CD14-positive monocyte (primary cell): ENCODE measurements at regions not wholly inside any gene's neighbourhood (a gene's known extent, or its start where the extent isn't known, plus 50 kb on each side); places are given as distances from the start of the nearest gene placed in this dataset.

Source experiments
- DNase-seq, 3 donors: peaks; one replicate each; pipeline ENCODE4 v3.0.0-alpha.2; 2011 to 2022
- H2AFZ ChIP-seq: 2 replicates; pipeline ENCODE4 v1.6.0; 2012; ENCODE audit warnings: mild to moderate bottlenecking, low read depth, low read length, inconsistent platforms; ENCODE audit not compliant: insufficient read depth, poor library complexity, severe bottlenecking
- H3K27ac ChIP-seq, 2 donors: 1 replicate in 1 of 2; 2 replicates in 1 of 2; pipeline ENCODE4 v1.5.1; 2012 to 2013; ENCODE audit warnings: low read length in 2 of 2, control low read depth in 1 of 2, inconsistent platforms in 1 of 2, low read depth in 1 of 2, mild to moderate bottlenecking in 1 of 2
- H3K27me3 ChIP-seq, 2 donors: one replicate each; pipeline versions ENCODE4 v1.6.0 to v1.6.1; 2011 to 2013; ENCODE audit warnings: low read length in 2 of 2; ENCODE audit not compliant: control insufficient read depth in 2 of 2, insufficient read depth in 2 of 2
- H3K36me3 ChIP-seq, 2 donors: replicated peaks in 1 of 2; 1 replicate in 1 of 2; 2 replicates in 1 of 2; pipeline versions ENCODE4 v1.5.1 to v1.6.1; 2012 to 2013; ENCODE audit warnings: low read length in 2 of 2, control low read depth in 1 of 2, inconsistent platforms in 1 of 2, mild to moderate bottlenecking in 1 of 2; ENCODE audit not compliant: insufficient read depth in 2 of 2, control insufficient read depth in 1 of 2
- H3K4me1 ChIP-seq, 2 donors: 1 replicate in 1 of 2; 2 replicates in 1 of 2; pipeline versions ENCODE4 v1.5.1 to v1.6.1; 2012 to 2013; ENCODE audit warnings: low read length in 2 of 2, control low read depth in 1 of 2, inconsistent platforms in 1 of 2, mild to moderate bottlenecking in 1 of 2, moderate library complexity in 1 of 2; ENCODE audit not compliant: insufficient read depth in 2 of 2, control insufficient read depth in 1 of 2
- H3K4me2 ChIP-seq: replicated peaks from 2 replicates; pipeline ENCODE3; 2012; ENCODE audit warnings: low read length, moderate library complexity, mild to moderate bottlenecking; ENCODE audit not compliant: poor library complexity, severe bottlenecking; ENCODE audit errors: extremely low read depth
- H3K4me3 ChIP-seq, 3 experiments: fragments of 200-600 bp in 1 of 3; sonication (generic) in 1 of 3; replicated peaks in 1 of 3; 1 replicate in 2 of 3; 2 replicates in 1 of 3; pipeline ENCODE4 v1.5.1; 2011 to 2013; ENCODE audit warnings: low read length in 3 of 3, mild to moderate bottlenecking in 3 of 3, control low read depth in 2 of 3, low read depth in 2 of 3, inconsistent platforms in 1 of 3, moderate library complexity in 1 of 3
- H3K79me2 ChIP-seq: 2 replicates; pipeline ENCODE4 v1.6.0; 2012; ENCODE audit warnings: mild to moderate bottlenecking, control low read depth, inconsistent platforms, low read length, moderate library complexity; ENCODE audit not compliant: insufficient read depth
- H3K9ac ChIP-seq: 2 replicates; pipeline ENCODE4 v1.6.0; 2017; ENCODE audit warnings: low read length, mild to moderate bottlenecking; ENCODE audit not compliant: insufficient read depth, poor library complexity, severe bottlenecking
- H3K9me3 ChIP-seq, 2 donors: replicated peaks in 1 of 2; 1 replicate in 1 of 2; 2 replicates in 1 of 2; pipeline versions ENCODE4 v1.5.1 to v1.6.1; 2012 to 2013; ENCODE audit warnings: low read length in 2 of 2, control low read depth in 1 of 2; ENCODE audit not compliant: control insufficient read depth in 1 of 2, insufficient read depth in 1 of 2
- H4K20me1 ChIP-seq: 2 replicates; pipeline ENCODE4 v1.6.0; 2012; ENCODE audit warnings: mild to moderate bottlenecking, low read length, control low read depth, moderate library complexity; ENCODE audit not compliant: insufficient read depth
- H3K27ac Mint-ChIP-seq, 7 donors: one replicate each; pipeline ENCODE4 v1.8.0; 2020; ENCODE audit warnings: mild to moderate bottlenecking in 7 of 7, mixed read lengths in 7 of 7, moderate library complexity in 6 of 7, inconsistent platforms in 2 of 7
- H3K27me3 Mint-ChIP-seq, 3 donors: one replicate each; pipeline ENCODE4 v1.8.0; 2021 to 2022; ENCODE audit warnings: low read depth in 3 of 3, mild to moderate bottlenecking in 3 of 3, mixed read lengths in 3 of 3, moderate library complexity in 3 of 3, inconsistent platforms in 1 of 3
- H3K36me3 Mint-ChIP-seq, 2 donors: one replicate each; pipeline ENCODE4 v1.8.0; 2020; ENCODE audit warnings: mixed read lengths in 2 of 2, inconsistent platforms in 1 of 2, mild to moderate bottlenecking in 1 of 2
- H3K4me1 Mint-ChIP-seq: one replicate; pipeline ENCODE4 v1.8.0; 2020; ENCODE audit warnings: mild to moderate bottlenecking, mixed read lengths
- H3K4me3 Mint-ChIP-seq, 2 donors: one replicate each; pipeline ENCODE4 v1.8.0; 2020; ENCODE audit warnings: mild to moderate bottlenecking in 2 of 2, mixed read lengths in 2 of 2, moderate library complexity in 1 of 2
- H3K9me3 Mint-ChIP-seq, 7 donors: one replicate each; pipeline ENCODE4 v1.8.0; 2020 to 2022; ENCODE audit warnings: mixed read lengths in 7 of 7, mild to moderate bottlenecking in 6 of 7, moderate library complexity in 6 of 7, inconsistent platforms in 2 of 7
- WGBS: methylation state at CpG from one replicate; pipeline ENCODE4 v1.1.5; 2013; ENCODE audit warnings: missing lambda C conversion rate; ENCODE audit not compliant: insufficient coverage; 5-methylcytosine and 5-hydroxymethylcytosine counted together
- intact Hi-C, 2 donors: fragments of 100-400 bp; cut with micrococcal nuclease; formaldehyde crosslinking; loops; one replicate each; pipeline versions ENCODE4 v1.15.0 to v1.15.1; 2023
- TF ChIP-seq, protein P1 (sequence below): fragments of 200-600 bp; IDR thresholded peaks from one replicate; pipeline ENCODE4 v1.8.0; 2022; ENCODE audit warnings: antibody characterized with exemption, mild to moderate bottlenecking

GRCh38 chr18:42233908-42234307 lies 278.9 kb downstream of the PIK3C3 start:
- Histone ChIP-seq H3K4me3 (no peak overlapping the region), H3K79me2 (no peaks in the 10 kb centered on the region), H3K27ac (no peak overlapping the region), H2AFZ (no peak overlapping the region), H4K20me1 (no peaks in the 10 kb centered on the region), H3K27me3 (no peaks in the 10 kb centered on the region), H3K4me2 (no peak overlapping the region), H3K36me3 (no peaks in the 10 kb centered on the region), H3K4me1 (no peaks in the 10 kb centered on the region), H3K9me3 (no peaks in the 10 kb centered on the region), H3K9ac (no peak overlapping the region)
- TF ChIP-seq, protein P1, sequence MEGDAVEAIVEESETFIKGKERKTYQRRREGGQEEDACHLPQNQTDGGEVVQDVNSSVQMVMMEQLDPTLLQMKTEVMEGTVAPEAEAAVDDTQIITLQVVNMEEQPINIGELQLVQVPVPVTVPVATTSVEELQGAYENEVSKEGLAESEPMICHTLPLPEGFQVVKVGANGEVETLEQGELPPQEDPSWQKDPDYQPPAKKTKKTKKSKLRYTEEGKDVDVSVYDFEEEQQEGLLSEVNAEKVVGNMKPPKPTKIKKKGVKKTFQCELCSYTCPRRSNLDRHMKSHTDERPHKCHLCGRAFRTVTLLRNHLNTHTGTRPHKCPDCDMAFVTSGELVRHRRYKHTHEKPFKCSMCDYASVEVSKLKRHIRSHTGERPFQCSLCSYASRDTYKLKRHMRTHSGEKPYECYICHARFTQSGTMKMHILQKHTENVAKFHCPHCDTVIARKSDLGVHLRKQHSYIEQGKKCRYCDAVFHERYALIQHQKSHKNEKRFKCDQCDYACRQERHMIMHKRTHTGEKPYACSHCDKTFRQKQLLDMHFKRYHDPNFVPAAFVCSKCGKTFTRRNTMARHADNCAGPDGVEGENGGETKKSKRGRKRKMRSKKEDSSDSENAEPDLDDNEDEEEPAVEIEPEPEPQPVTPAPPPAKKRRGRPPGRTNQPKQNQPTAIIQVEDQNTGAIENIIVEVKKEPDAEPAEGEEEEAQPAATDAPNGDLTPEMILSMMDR, result no peak
- no peaks in the 10 kb centered on the region for H3K36me3 Mint-ChIP-seq
- peaks cover 0 to 3% (median under 1%) of the 10 kb centered on the region in 7 donors for H3K9me3 Mint-ChIP-seq
- intact Hi-C loops, result no loop called here
- no peaks in the 10 kb centered on the region for H3K4me1 Mint-ChIP-seq
- H3K27ac Mint-ChIP-seq, result no peak overlapping the region
- H3K4me3 Mint-ChIP-seq, result no peak overlapping the region
- DNase-seq, result no peak
- peaks cover 0 to 2% (median 0%) of the 10 kb centered on the region in 3 donors for H3K27me3 Mint-ChIP-seq

- Histone ChIP-seq H3K9me3 (peaks cover 0 to 3% of the 10 kb centered on the region in 2 donors), H3K9ac (no peak overlapping the region), H3K36me3 (no peaks in the 10 kb centered on the region), H3K79me2 (no peaks in the 10 kb centered on the region), H3K4me3 (no peak overlapping the region), H4K20me1 (no peaks in the 10 kb centered on the region), H3K27me3 (no peaks in the 10 kb centered on the region), H3K27ac (no peak overlapping the region), H2AFZ (no peak overlapping the region), H3K4me1 (no peaks in the 10 kb centered on the region), H3K4me2 (no peak overlapping the region)
- intact Hi-C loops, result no loop called here
- Mint-ChIP-seq H3K36me3 (no peaks in the 10 kb centered on the region), H3K4me1 (no peaks in the 10 kb centered on the region), H3K27me3 (peaks cover 0 to 1% (median 0%) of the 10 kb centered on the region in 3 donors), H3K9me3 (peaks cover 0 to 10% (median 5%) of the 10 kb centered on the region in 7 donors), H3K4me3 (no peak overlapping the region), H3K27ac (no peak overlapping the region)
- no peak for DNase-seq
- TF ChIP-seq, protein P1, result no peak
- 80% methylated on average over 2 of the region's 5 CpGs for WGBS
Observed at GRCh38 chr18:42242758-42243157, 287.7 kb downstream of the PIK3C3 start.
